Fibroblast of lung (primary cell): ENCODE measurements at regions not wholly inside any gene's neighbourhood (a gene's known extent, or its start where the extent isn't known, plus 50 kb on each side); places are given as distances from the start of the nearest gene placed in this dataset.

ENCODE experiments used
- DNase-seq, 2 donors: peaks; one replicate each; pipeline versions ENCODE4 v3.0.0 to v3.0.0-alpha.2; 2010; ENCODE audit warnings: low read depth in 2 of 2
- H2AFZ ChIP-seq: 2 replicates; pipeline ENCODE4 v1.5.1; 2012; ENCODE audit warnings: low read length, control low read depth, inconsistent platforms
- H3K27ac ChIP-seq: 2 replicates; pipeline ENCODE4 v1.5.1; 2011; ENCODE audit warnings: low read length, control low read depth; ENCODE audit not compliant: insufficient read depth
- H3K27me3 ChIP-seq: 2 replicates; pipeline ENCODE4 v1.5.1; 2011; ENCODE audit warnings: mild to moderate bottlenecking, low read length; ENCODE audit not compliant: control insufficient read depth, insufficient read depth
- H3K36me3 ChIP-seq: 2 replicates; pipeline ENCODE4 v1.5.1; 2011; ENCODE audit warnings: low read length; ENCODE audit not compliant: control insufficient read depth, insufficient read depth
- H3K4me1 ChIP-seq: 2 replicates; pipeline ENCODE4 v1.5.1; 2011; ENCODE audit warnings: low read length; ENCODE audit not compliant: control insufficient read depth, insufficient read depth; ENCODE audit errors: extremely low read depth
- H3K4me2 ChIP-seq: 2 replicates; pipeline ENCODE4 v1.5.1; 2011; ENCODE audit warnings: low read length, control low read depth; ENCODE audit not compliant: insufficient read depth; ENCODE audit errors: extremely low read depth
- H3K4me3 ChIP-seq, 4 experiments: fragments of 200-600 bp in 1 of 4; sonication (generic) in 1 of 4; replicated peaks in 1 of 4; 2 replicates each; pipeline ENCODE4 v1.5.1; 2011 to 2016; ENCODE audit warnings: low read length in 4 of 4, low read depth in 3 of 4, mild to moderate bottlenecking in 3 of 4, control low read depth in 2 of 4, inconsistent platforms in 1 of 4, mixed read lengths in 1 of 4; ENCODE audit not compliant: insufficient read depth in 1 of 4; ENCODE audit errors: control extremely low read depth in 1 of 4
- H3K79me2 ChIP-seq: 2 replicates; pipeline ENCODE4 v1.5.1; 2012; ENCODE audit warnings: mild to moderate bottlenecking, low read length, inconsistent platforms; ENCODE audit not compliant: control insufficient read depth, insufficient read depth
- H3K9ac ChIP-seq: 2 replicates; pipeline ENCODE4 v1.5.1; 2011; ENCODE audit warnings: mild to moderate bottlenecking, low read length, control low read depth; ENCODE audit not compliant: insufficient read depth
- H3K9me3 ChIP-seq: 2 replicates; pipeline ENCODE4 v1.5.1; 2012; ENCODE audit warnings: low read depth, low read length; ENCODE audit not compliant: control insufficient read depth, insufficient read depth
- H4K20me1 ChIP-seq: 2 replicates; pipeline ENCODE4 v1.5.1; 2011; ENCODE audit warnings: low read length; ENCODE audit not compliant: control insufficient read depth, insufficient read depth; ENCODE audit errors: extremely low read depth
- EZH2 ChIP-seq: IDR thresholded peaks from 2 replicates; pipeline ENCODE4 v1.5.1; 2012; ENCODE audit warnings: low read length, control low read depth, mild to moderate bottlenecking; ENCODE audit errors: missing control alignments
- TF ChIP-seq, protein P1 (sequence below), 2 donors: IDR thresholded peaks in 1 of 2; conservative IDR thresholded peaks in 1 of 2; 1 replicate in 1 of 2; 2 replicates in 1 of 2; pipeline ENCODE4 v1.5.1; 2011 to 2012; ENCODE audit warnings: low read length in 2 of 2, control low read depth in 1 of 2, inconsistent platforms in 1 of 2, low read depth in 1 of 2, mild to moderate bottlenecking in 1 of 2

DNA sequence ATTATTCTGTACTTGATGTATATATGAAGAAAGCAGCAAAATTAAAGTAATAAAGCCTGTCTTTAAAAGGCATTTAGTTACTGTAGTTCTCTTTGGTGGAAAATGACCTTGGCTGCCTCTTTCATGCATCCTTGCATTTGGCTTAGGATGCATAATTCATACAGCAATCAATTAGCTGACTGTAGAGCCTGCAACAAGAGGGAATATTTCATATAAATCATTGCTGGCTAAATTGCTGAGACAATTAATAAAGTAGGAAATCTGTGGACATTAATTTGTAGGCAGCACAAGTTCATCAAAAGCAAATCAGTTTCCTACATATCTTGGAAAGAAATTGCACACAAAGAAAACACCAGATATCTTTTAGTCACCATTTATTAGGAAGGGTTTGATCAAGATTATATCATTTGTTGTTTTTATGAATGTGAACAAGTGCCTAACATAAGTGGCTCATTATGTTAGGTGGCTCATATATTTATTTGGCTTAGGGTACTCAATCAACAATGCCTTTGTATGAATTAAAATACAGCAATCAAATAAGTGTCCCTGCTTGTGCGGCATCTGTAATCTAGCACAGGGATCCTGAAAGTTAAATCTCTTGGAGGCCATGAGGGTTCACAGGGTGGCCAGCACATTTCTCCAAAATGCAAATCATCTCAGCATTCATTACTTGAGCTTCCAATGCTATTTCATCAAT lies 220.4 kb upstream of the SPOPL start:
- no peak overlapping the region for H3K9ac ChIP-seq
- H3K9me3 ChIP-seq = no peaks in the 10 kb centered on the region
- no peak for DNase-seq
- H3K27ac ChIP-seq = no peak overlapping the region
- no peaks in the 10 kb centered on the region for H3K4me1 ChIP-seq
- no peak for TF ChIP-seq EZH2
- TF ChIP-seq, protein P1, sequence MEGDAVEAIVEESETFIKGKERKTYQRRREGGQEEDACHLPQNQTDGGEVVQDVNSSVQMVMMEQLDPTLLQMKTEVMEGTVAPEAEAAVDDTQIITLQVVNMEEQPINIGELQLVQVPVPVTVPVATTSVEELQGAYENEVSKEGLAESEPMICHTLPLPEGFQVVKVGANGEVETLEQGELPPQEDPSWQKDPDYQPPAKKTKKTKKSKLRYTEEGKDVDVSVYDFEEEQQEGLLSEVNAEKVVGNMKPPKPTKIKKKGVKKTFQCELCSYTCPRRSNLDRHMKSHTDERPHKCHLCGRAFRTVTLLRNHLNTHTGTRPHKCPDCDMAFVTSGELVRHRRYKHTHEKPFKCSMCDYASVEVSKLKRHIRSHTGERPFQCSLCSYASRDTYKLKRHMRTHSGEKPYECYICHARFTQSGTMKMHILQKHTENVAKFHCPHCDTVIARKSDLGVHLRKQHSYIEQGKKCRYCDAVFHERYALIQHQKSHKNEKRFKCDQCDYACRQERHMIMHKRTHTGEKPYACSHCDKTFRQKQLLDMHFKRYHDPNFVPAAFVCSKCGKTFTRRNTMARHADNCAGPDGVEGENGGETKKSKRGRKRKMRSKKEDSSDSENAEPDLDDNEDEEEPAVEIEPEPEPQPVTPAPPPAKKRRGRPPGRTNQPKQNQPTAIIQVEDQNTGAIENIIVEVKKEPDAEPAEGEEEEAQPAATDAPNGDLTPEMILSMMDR (conservative IDR thresholded peaks at IDR 0.05 in 1 of 2, IDR thresholded peaks at IDR 0.05 in 1 of 2; ENCODE audit: low read depth in 1 of 2, low read length in 2 of 2) = no peak
- H3K36me3 ChIP-seq = no peaks in the 10 kb centered on the region
- no peak overlapping the region for H3K4me3 ChIP-seq
- no peaks in the 10 kb centered on the region for H4K20me1 ChIP-seq
- no peak overlapping the region for H2AFZ ChIP-seq
- H3K79me2 ChIP-seq = no peaks in the 10 kb centered on the region
- no peaks in the 10 kb centered on the region for H3K27me3 ChIP-seq
- H3K4me2 ChIP-seq = no peak overlapping the region

- H3K79me2 ChIP-seq = no peaks in the 10 kb centered on the region
- no peak overlapping the region for H3K27ac ChIP-seq
- no peak overlapping the region for H3K4me2 ChIP-seq
- no peak overlapping the region for H2AFZ ChIP-seq
- no peak for DNase-seq
- H3K4me3 ChIP-seq = no peak overlapping the region
- no peaks in the 10 kb centered on the region for H4K20me1 ChIP-seq
- no peaks in the 10 kb centered on the region for H3K36me3 ChIP-seq
- TF ChIP-seq EZH2 = no peak
- TF ChIP-seq, protein P1 (conservative IDR thresholded peaks at IDR 0.05 in 1 of 2, IDR thresholded peaks at IDR 0.05 in 1 of 2; ENCODE audit: low read depth in 1 of 2, low read length in 2 of 2) = no peak
- H3K9ac ChIP-seq = no peak overlapping the region
- H3K4me1 ChIP-seq = no peaks in the 10 kb centered on the region
- no peaks in the 10 kb centered on the region for H3K27me3 ChIP-seq
- no peaks in the 10 kb centered on the region for H3K9me3 ChIP-seq
Observed at GRCh38 chr2:138282014-138282672, 219.4 kb upstream of the SPOPL start.

DNA sequence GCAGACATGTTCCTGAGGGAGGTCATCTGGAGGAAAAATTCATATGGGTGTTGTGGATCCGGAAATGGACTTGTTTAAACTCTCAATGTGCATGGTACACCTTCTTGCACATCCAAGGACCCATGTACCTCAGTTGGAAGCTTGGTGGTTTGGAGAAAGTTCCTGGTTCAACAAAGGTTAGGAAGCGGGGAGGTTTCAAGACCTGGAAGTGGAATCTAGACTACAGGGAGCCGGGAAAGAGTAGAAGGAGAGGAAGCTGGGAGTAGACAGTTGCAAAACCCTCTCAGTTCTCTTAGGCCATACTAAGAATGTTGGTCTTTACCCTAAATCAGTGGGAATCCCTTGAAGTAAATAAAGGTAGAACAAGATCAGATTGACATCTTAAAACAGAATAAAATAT lies 209.8 kb upstream of the SPOPL start:
- Histone ChIP-seq H3K9ac (no peak overlapping the region), H3K36me3 (no peaks in the 10 kb centered on the region), H4K20me1 (no peaks in the 10 kb centered on the region), H3K27me3 (no peaks in the 10 kb centered on the region), H3K9me3 (no peaks in the 10 kb centered on the region), H3K4me2 (no peak overlapping the region), H2AFZ (no peak overlapping the region), H3K79me2 (no peaks in the 10 kb centered on the region), H3K4me1 (no peaks in the 10 kb centered on the region), H3K27ac (no peak overlapping the region), H3K4me3 (no peak overlapping the region)
- no peak for TF ChIP-seq EZH2
- TF ChIP-seq, protein P1 (conservative IDR thresholded peaks at IDR 0.05 in 1 of 2, IDR thresholded peaks at IDR 0.05 in 1 of 2; ENCODE audit: low read depth in 1 of 2, low read length in 2 of 2) = no peak
- no peak for DNase-seq
